ENCODE measurements at regions not wholly inside any gene's neighbourhood (a gene's known extent, or its start where the extent isn't known, plus 50 kb on each side); places are given as distances from the start of the nearest gene placed in this dataset.

- H3K9me3 ChIP-seq = no peaks in the 10 kb centered on the region
- H3K4me3 ChIP-seq = no peak overlapping the region
- TF ChIP-seq CTCF (IDR thresholded peaks at IDR 0.05) = no peak
- intact Hi-C loops (cut with DNase I) = no loop called here
- ATAC-seq (peak in 3 of 8 donors; percentile 16 to 38 (median 26)), DNase-seq (no peak)
- no peaks in the 10 kb centered on the region for H3K27me3 ChIP-seq
- no peaks in the 10 kb centered on the region for H3K36me3 ChIP-seq
- H3K4me1 ChIP-seq = peaks cover 0 to 24% (median 0%) of the 10 kb centered on the region in 9 donors
- 72 to 81% methylated on average over 6 of the region's 6 CpGs for WGBS, 2 donors
- H3K27ac ChIP-seq = peak overlapping the region in 1 of 10 donors; percentile 1
These were observed 93.8 kb upstream of the FAM20A start for GRCh38 chr17:68694791-68695485.

GRCh38 chr17:68693896-68694295 is 92.7 kb upstream of the FAM20A start:
- intact Hi-C loops (cut with DNase I) = no loop called here
- ATAC-seq = no peak
- no peaks in the 10 kb centered on the region for H3K36me3 ChIP-seq
- peaks cover 0 to 16% (median 0%) of the 10 kb centered on the region in 9 donors for H3K4me1 ChIP-seq
- H3K9me3 ChIP-seq = no peaks in the 10 kb centered on the region
- 89 to 94% methylated on average over 8 of the region's 8 CpGs for WGBS, 2 donors
- H3K27ac ChIP-seq = no peak overlapping the region
- no peaks in the 10 kb centered on the region for H3K27me3 ChIP-seq
- no peak for TF ChIP-seq CTCF (IDR thresholded peaks at IDR 0.05)
- DNase-seq = no peak
- H3K4me3 ChIP-seq = no peak overlapping the region

GRCh38 chr17:68693466-68693865 is 92.3 kb upstream of the FAM20A start:
- Histone ChIP-seq H3K27me3 (no peaks in the 10 kb centered on the region), H3K36me3 (no peaks in the 10 kb centered on the region), H3K4me3 (no peak overlapping the region), H3K27ac (no peak overlapping the region), H3K4me1 (peaks cover 0 to 12% (median 0%) of the 10 kb centered on the region in 9 donors), H3K9me3 (no peaks in the 10 kb centered on the region)
- no peak for ATAC-seq
- intact Hi-C loops (cut with DNase I) = no loop called here
- WGBS, 2 donors = 73 to 79% methylated on average over 1 of the region's 1 CpG
- no peak for DNase-seq
- TF ChIP-seq CTCF (IDR thresholded peaks at IDR 0.05) = no peak

- Histone ChIP-seq H3K9me3 (no peaks in the 10 kb centered on the region), H3K4me3 (no peak overlapping the region), H3K36me3 (no peaks in the 10 kb centered on the region), H3K27me3 (no peaks in the 10 kb centered on the region), H3K27ac (peak overlapping the region in 2 of 10 donors; percentile 52 to 75), H3K4me1 (peaks cover 0 to 14% (median 0%) of the 10 kb centered on the region in 9 donors)
- TF ChIP-seq CTCF (IDR thresholded peaks at IDR 0.05) = no peak
- intact Hi-C loops (cut with DNase I) = no loop called here
- DNase-seq (no peak), ATAC-seq (no peak)
- 88 to 92% methylated on average over 10 of the region's 10 CpGs for WGBS, 2 donors
These were observed 85.2 kb upstream of the FAM20A start for GRCh38 chr17:68686108-68686988.

Data from heart right ventricle (tissue), 16 donors.